ENCODE measurements at regions not wholly inside any gene's neighbourhood (a gene's known extent, or its start where the extent isn't known, plus 50 kb on each side); places are given as distances from the start of the nearest gene placed in this dataset.

DNA sequence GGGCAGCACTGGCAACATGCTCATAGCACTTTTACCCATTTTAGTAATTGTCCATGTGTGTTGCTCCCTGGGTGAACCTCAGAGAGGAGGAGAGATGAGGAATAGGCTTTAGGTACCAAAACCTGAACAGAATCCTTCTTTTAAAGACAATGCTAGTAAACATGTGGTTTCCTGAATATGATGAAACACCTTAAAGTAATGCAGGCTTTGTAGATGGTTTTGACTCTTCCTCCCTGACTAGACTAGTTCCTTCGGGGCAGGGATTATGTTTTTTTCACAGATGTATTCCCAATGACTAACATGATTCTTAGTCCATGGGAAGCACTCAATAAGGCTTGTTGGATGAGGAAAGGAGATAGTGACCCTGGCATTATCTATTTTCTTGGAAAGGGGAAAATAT lies 367.6 kb upstream of the JAG1 start:
- DNase-seq (ENCODE audit: low read depth in 2 of 2): no peak

GRCh38 chr20:11043001-11043400 lies 369.2 kb upstream of the JAG1 start:
- DNase-seq (ENCODE audit: low read depth in 2 of 2): no peak

- no peak for DNase-seq (ENCODE audit: low read depth in 2 of 2)
These were observed 370.8 kb upstream of the JAG1 start for GRCh38 chr20:11044561-11044960.

- no peak for DNase-seq (ENCODE audit: low read depth in 2 of 2)
These were observed 371.8 kb upstream of the JAG1 start for GRCh38 chr20:11045412-11046175.

GRCh38 chr20:11047559-11047958 lies 373.8 kb upstream of the JAG1 start:
- DNase-seq (ENCODE audit: low read depth in 2 of 2): no peak

DNA sequence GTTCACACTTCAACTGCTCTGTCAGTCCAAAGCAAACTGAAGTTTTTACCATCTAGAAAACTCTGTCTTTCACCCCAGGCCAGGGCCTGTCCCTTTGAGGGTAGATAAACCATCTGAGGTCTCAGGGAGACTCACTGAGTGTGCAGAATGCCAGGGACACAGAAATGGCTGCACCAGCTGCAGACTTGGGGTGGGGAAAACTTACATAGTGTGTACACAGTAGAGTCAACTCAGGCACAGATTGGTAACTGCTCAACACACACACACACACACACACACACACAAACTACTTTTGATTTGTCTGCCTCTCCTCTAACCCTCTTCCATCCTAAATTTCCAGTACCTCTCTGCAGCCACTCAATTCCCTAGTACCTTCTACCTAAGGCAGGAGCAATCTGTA lies 374.9 kb upstream of the JAG1 start:
- no peak for DNase-seq (ENCODE audit: low read depth in 2 of 2)

DNA sequence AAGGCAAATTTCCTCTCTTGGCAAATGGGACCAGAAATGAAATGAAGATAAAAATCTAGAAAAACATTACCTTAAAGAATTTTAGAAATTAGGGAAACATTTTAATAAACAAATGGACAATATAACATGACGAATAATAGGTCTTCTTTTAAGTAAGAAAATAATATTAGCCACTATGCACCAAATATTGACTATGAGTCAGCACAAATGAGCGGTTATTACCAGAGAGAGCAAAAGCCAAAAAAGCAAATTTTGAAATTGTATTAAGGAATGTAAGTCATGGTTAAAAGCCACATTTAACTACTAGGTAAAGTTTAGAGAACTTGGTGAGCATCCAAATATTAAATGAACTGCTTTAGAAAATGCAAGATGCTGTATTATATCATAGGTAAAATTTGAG lies 376.6 kb upstream of the JAG1 start:
- DNase-seq (ENCODE audit: low read depth in 2 of 2): no peak

DNA sequence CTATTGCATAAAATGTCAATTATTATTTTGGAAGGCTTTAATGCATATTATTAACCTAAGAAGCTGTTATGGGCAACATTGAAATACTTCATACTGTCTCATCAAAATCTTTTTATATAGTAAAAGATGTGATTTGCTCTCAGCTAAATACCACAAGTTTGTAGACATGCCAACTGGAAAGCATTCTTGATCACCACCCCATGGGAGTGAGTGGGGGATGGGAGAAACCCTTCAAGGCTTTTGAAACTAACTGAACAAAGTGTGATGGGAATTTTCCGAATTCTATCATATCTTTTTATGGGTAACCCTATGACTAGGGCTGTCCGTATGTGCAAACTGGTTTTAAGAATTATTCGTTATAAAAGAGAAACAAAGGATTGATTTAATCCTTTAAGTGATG lies 377.3 kb upstream of the JAG1 start:
- DNase-seq (ENCODE audit: low read depth in 2 of 2): no peak

DNA sequence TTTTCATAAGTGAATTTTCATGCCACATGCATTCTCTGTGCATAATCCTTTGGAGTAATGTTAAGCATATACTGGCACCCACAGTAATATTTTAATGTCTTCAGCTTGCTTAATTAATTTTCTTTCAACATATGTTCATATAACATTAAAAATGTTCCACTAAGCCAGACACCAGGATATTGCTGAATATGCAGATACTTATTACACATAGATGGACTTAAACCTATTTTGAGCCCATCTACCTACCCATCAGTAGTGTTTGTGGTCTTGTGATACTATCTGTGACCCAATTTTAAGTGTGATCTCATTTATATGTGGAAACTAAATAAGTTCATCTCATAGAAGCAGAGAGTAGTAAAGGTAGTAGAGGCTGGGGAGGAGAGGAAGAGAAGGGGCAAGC lies 379.5 kb upstream of the JAG1 start:
- no peak for DNase-seq (ENCODE audit: low read depth in 2 of 2)

GRCh38 chr20:11054266-11054993 lies 380.6 kb upstream of the JAG1 start:
- no peak for DNase-seq (ENCODE audit: low read depth in 2 of 2)

DNA sequence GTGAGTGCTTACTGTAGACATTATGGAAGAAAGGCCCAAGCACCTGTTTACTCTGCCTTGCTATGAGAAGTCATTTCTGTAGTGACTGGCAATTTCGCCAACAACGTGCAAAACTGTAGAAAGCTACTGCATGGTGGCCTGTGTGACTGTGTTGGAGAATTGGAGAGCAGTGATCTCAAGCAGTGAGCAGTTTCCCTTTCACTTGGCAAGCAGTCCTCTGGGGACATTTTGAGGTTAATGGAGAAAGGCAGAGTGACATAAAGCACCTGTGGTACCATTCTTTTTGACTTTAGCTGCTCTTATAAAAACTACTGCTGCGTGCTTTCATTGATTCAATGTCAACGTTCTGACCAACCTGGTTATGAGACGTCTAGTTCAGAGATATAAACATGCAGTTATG lies 382.6 kb upstream of the JAG1 start:
- DNase-seq (ENCODE audit: low read depth in 2 of 2): no peak

DNA sequence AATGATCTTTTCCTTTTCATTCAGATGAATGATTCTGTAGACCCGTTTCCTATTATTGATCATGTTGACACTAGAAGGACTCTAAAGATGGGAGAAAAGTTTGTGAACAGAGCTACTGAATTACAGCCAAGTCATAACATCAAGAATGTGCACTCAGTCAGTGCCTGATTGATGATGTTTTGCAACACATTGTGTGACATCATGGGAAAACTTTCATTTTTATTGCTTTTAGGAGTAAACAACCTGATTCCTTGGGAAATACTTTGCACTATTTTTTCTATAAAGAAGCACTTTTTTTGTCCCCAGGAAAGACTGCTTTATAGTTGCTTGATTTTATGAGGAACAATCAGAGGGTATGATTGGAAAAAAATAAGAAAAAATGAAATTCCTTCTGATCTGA lies 383.8 kb upstream of the JAG1 start:
- DNase-seq (ENCODE audit: low read depth in 2 of 2): no peak

GRCh38 chr20:11059659-11060058 lies 385.9 kb upstream of the JAG1 start:
- DNase-seq (ENCODE audit: low read depth in 2 of 2): no peak

GRCh38 chr20:11060423-11061185 lies 386.8 kb upstream of the JAG1 start:
- no peak for DNase-seq (ENCODE audit: low read depth in 2 of 2)

DNA sequence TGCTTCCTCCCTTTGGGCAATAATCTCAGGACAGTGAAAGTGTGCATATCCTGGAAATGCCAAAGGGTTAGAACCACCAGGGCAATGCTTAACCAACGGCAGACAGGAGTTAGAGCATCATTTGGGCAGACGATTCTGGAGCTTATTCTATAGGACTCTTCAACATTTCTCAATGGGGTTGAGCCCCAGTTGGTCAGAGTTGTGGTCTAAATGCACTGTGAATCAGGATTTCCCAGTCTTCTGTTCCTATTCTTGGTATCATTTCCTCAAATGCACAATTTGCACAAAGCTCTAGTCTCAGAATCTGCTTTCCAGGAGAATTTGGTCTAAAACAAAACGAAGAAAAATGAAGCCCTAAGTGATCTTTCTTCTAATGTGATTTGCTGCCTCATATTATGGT lies 389.6 kb upstream of the JAG1 start:
- DNase-seq (ENCODE audit: low read depth in 2 of 2): no peak

DNA sequence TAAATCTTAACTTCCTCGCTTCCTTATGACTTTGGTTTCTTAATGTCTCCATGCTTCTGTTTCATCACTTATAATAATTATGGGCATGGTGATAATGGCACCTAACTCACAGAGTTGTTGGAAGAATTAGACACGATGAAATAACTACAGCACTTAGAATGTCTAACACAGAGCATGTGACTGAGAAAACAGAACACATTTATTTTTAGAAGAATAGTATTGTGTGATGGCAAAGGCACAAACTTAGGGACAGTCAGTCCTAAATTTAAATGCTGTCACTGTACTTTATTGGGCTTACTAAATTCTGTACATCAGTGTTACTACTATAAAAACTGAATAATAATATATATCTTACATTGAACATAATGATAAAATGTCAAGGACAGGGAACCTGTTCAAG lies 391.1 kb upstream of the JAG1 start:
- no peak for DNase-seq (ENCODE audit: low read depth in 2 of 2)

DNA sequence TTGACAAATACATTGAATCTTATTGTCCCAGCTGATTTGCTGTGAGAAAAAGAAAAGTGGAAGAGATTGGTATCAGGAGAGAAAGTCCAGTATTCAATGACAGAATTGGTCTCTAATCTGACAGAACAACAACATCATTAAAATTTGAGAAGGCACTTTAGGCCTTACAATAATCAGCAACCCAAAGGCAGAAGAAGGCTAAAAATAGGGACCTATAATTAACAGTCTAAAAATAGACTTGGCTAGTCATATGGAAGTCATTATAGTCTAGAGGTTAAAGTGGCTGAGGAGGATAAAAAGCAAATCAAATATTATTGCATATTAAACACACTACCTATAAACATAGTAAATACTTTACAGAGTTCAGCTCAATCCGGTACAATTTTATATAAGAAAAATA lies 393.6 kb upstream of the JAG1 start:
- no peak for DNase-seq (ENCODE audit: low read depth in 2 of 2)

- DNase-seq (ENCODE audit: low read depth in 2 of 2): no peak
These were observed 399.2 kb upstream of the JAG1 start for GRCh38 chr20:11072982-11073381.

GRCh38 chr20:11076434-11077105 lies 402.8 kb upstream of the JAG1 start:
- no peak for DNase-seq (ENCODE audit: low read depth in 2 of 2)

- DNase-seq (ENCODE audit: low read depth in 2 of 2): no peak
These were observed 403.4 kb upstream of the JAG1 start for GRCh38 chr20:11077226-11077625.

- no peak for DNase-seq (ENCODE audit: low read depth in 2 of 2)
These were observed 406.2 kb upstream of the JAG1 start for GRCh38 chr20:11080010-11080409.

- no peak for DNase-seq (ENCODE audit: low read depth in 2 of 2)
These were observed 407.1 kb upstream of the JAG1 start for GRCh38 chr20:11080781-11081377.
